H1 (cell line): ENCODE measurements at regions not wholly inside any gene's neighbourhood (a gene's known extent, or its start where the extent isn't known, plus 50 kb on each side); places are given as distances from the start of the nearest gene placed in this dataset.

Experiments used
- CTCF ChIA-PET: fragments of 300-600 bp; sonication (Branson Sonifier 250); formaldehyde crosslinking; loops from one replicate; lab custom pipeline; 2021; ENCODE audit not compliant: partially characterized antibody; lab: Charles Lee
- POLR2A ChIA-PET: fragments of 300-600 bp; sonication (Branson Sonifier 250); formaldehyde crosslinking; loops from one replicate; lab custom pipeline; 2021; ENCODE audit warnings: inconsistent platforms; ENCODE audit not compliant: partially characterized antibody; lab: Charles Lee
- DNase-seq, 2 experiments: peaks; one replicate each; pipeline versions ENCODE4 v3.0.0 to v3.0.0-alpha.2; 2010 to 2022; ENCODE audit warnings: low spot score in 2 of 2, low read depth in 1 of 2, mixed read lengths in 1 of 2
- FAIRE-seq: peaks from 2 replicates; lab custom pipeline; 2011; peaks lifted over from hg19 to GRCh38; lab: Jason Lieb, UNC
- H2AFZ ChIP-seq: 2 replicates; pipeline ENCODE4 v1.8.1; 2012; ENCODE audit warnings: low read length, inconsistent platforms
- H2AK5ac ChIP-seq: 2 replicates; pipeline ENCODE4 v1.6.1; 2013; ENCODE audit warnings: low read depth, low read length
- H2BK120ac ChIP-seq: replicated peaks from 2 replicates; pipeline ENCODE3; 2013; ENCODE audit warnings: low read depth, low read length, inconsistent platforms
- H2BK12ac ChIP-seq: 2 replicates; pipeline ENCODE4 v1.6.1; 2013; ENCODE audit warnings: low read depth, low read length
- H2BK15ac ChIP-seq: 2 replicates; pipeline ENCODE4 v1.6.1; 2013; ENCODE audit warnings: low read length
- H2BK20ac ChIP-seq: 2 replicates; pipeline ENCODE4 v1.6.1; 2013; ENCODE audit warnings: low read length
- H2BK5ac ChIP-seq: 2 replicates; pipeline ENCODE4 v1.6.1; 2013; ENCODE audit warnings: low read depth, low read length
- H3K14ac ChIP-seq: 2 replicates; pipeline ENCODE4 v1.6.1; 2013; ENCODE audit warnings: inconsistent platforms; ENCODE audit not compliant: insufficient read length
- H3K18ac ChIP-seq: 2 replicates; pipeline ENCODE4 v1.6.1; 2013; ENCODE audit warnings: low read length; ENCODE audit errors: extremely low read depth
- H3K23ac ChIP-seq: 2 replicates; pipeline ENCODE4 v1.6.1; 2013; ENCODE audit warnings: inconsistent platforms; ENCODE audit not compliant: insufficient read length
- H3K23me2 ChIP-seq: 2 replicates; pipeline ENCODE4 v1.6.1; 2013; ENCODE audit warnings: low read depth, low read length
- H3K27ac ChIP-seq: 2 replicates; pipeline ENCODE4 v1.6.1; 2011; ENCODE audit warnings: low read depth, low read length, inconsistent platforms
- H3K27me3 ChIP-seq, 4 experiments: replicated peaks in 1 of 4; 1 replicate in 1 of 4; 2 replicates in 3 of 4; pipeline versions ENCODE4 v1.6.1 to v1.8.1; 2011 to 2013; ENCODE audit warnings: low read length in 3 of 4, mild to moderate bottlenecking in 3 of 4, inconsistent platforms in 2 of 4, mixed read lengths in 2 of 4, moderate library complexity in 1 of 4; ENCODE audit not compliant: control insufficient read depth in 3 of 4, insufficient read depth in 3 of 4; ENCODE audit errors: extremely low read depth in 1 of 4
- H3K36me3 ChIP-seq, 4 experiments: 2 replicates each; pipeline versions ENCODE4 v1.6.1 to v1.8.1; 2011 to 2013; ENCODE audit warnings: mild to moderate bottlenecking in 4 of 4, low read length in 3 of 4, moderate library complexity in 2 of 4, control low read depth in 1 of 4, inconsistent platforms in 1 of 4; ENCODE audit not compliant: insufficient read depth in 4 of 4, control insufficient read depth in 2 of 4
- H3K4ac ChIP-seq: replicated peaks from 2 replicates; pipeline ENCODE3; 2013; ENCODE audit warnings: low read length, low read depth, mixed read lengths, inconsistent platforms; ENCODE audit not compliant: insufficient read length
- H3K4me1 ChIP-seq, 4 experiments: replicated peaks in 1 of 4; 1 replicate in 1 of 4; 2 replicates in 3 of 4; pipeline versions ENCODE4 v1.6.1 to v1.8.1; 2011 to 2013; ENCODE audit warnings: low read length in 3 of 4, inconsistent platforms in 2 of 4, mixed read lengths in 1 of 4; ENCODE audit not compliant: insufficient read depth in 4 of 4, control insufficient read depth in 3 of 4
- H3K4me2 ChIP-seq, 2 experiments: 2 replicates each; pipeline versions ENCODE4 v1.6.1 to v1.8.1; 2011 to 2013; ENCODE audit warnings: low read depth in 2 of 2, low read length in 2 of 2, control low read depth in 1 of 2, inconsistent platforms in 1 of 2, mild to moderate bottlenecking in 1 of 2; ENCODE audit not compliant: insufficient read depth in 1 of 2
- H3K4me3 ChIP-seq, 4 experiments: fragments of 200-600, 300-600 bp in 1 of 4; sonication (generic), shearing (Covaris generic), sonication (Bioruptor Twin) in 1 of 4; 2 replicates each; pipeline versions ENCODE4 v1.5.1 to v1.8.1; 2011 to 2016; ENCODE audit warnings: low read length in 4 of 4, low read depth in 3 of 4, control low read depth in 2 of 4, inconsistent platforms in 2 of 4, mild to moderate bottlenecking in 2 of 4, mixed read lengths in 1 of 4, moderate library complexity in 1 of 4; ENCODE audit not compliant: insufficient read depth in 2 of 4; ENCODE audit errors: extremely low read depth in 1 of 4
- H3K56ac ChIP-seq: replicated peaks from 2 replicates; pipeline ENCODE3; 2013; ENCODE audit warnings: low read depth, mild to moderate bottlenecking, mixed read lengths, low read length, inconsistent platforms; ENCODE audit not compliant: insufficient read length
- H3K79me1 ChIP-seq: 2 replicates; pipeline ENCODE4 v1.6.1; 2013; ENCODE audit warnings: low read depth, low read length, control low read depth
- H3K79me2 ChIP-seq, 2 experiments: 2 replicates each; pipeline versions ENCODE4 v1.6.1 to v1.8.1; 2012 to 2013; ENCODE audit warnings: low read length in 2 of 2, mild to moderate bottlenecking in 2 of 2, inconsistent platforms in 1 of 2; ENCODE audit not compliant: insufficient read depth in 2 of 2, control insufficient read depth in 1 of 2
- H3K9ac ChIP-seq, 4 experiments: replicated peaks in 1 of 4; 1 replicate in 1 of 4; 2 replicates in 3 of 4; pipeline versions ENCODE4 v1.6.1 to v1.8.1; 2011 to 2013; ENCODE audit warnings: low read depth in 3 of 4, low read length in 3 of 4, control low read depth in 2 of 4, mild to moderate bottlenecking in 2 of 4, moderate library complexity in 2 of 4, inconsistent platforms in 1 of 4; ENCODE audit errors: extremely low read depth in 1 of 4
- H3K9me3 ChIP-seq, 2 experiments: 2 replicates each; pipeline versions ENCODE4 v1.6.1 to v1.8.1; 2012 to 2013; ENCODE audit warnings: mild to moderate bottlenecking in 2 of 2, moderate library complexity in 2 of 2, control low read depth in 1 of 2, inconsistent platforms in 1 of 2, low read depth in 1 of 2, low read length in 1 of 2, mixed read lengths in 1 of 2; ENCODE audit not compliant: insufficient read depth in 2 of 2
- H4K20me1 ChIP-seq, 2 experiments: replicated peaks in 1 of 2; 2 replicates each; pipeline versions ENCODE3 to v1.8.1; 2011 to 2013; ENCODE audit warnings: inconsistent platforms in 2 of 2, low read length in 2 of 2, mild to moderate bottlenecking in 1 of 2; ENCODE audit not compliant: insufficient read depth in 2 of 2, control insufficient read depth in 1 of 2
- H4K5ac ChIP-seq: 2 replicates; pipeline ENCODE4 v1.6.1; 2013; ENCODE audit warnings: low read length, low read depth, mixed read lengths, inconsistent platforms; ENCODE audit not compliant: insufficient read length
- H4K8ac ChIP-seq: 2 replicates; pipeline ENCODE4 v1.8.0; 2013; ENCODE audit warnings: mild to moderate bottlenecking, moderate library complexity, low read length, inconsistent platforms; ENCODE audit not compliant: insufficient read depth; ENCODE audit errors: extremely low read depth
- H4K91ac ChIP-seq: replicated peaks from 2 replicates; pipeline ENCODE3; 2013; ENCODE audit warnings: low read length, mixed read lengths, inconsistent platforms; ENCODE audit not compliant: insufficient read length
- HDAC6 ChIP-seq: IDR thresholded peaks from one replicate; pipeline ENCODE4 v1.7.1; 2012; ENCODE audit warnings: low read depth, mild to moderate bottlenecking, inconsistent platforms, low read length, moderate library complexity
- TCF12 ChIP-seq: IDR thresholded peaks from 2 replicates; pipeline ENCODE4 v1.6.1; 2011; ENCODE audit warnings: low read depth, mild to moderate bottlenecking, low read length
- WGBS, 2 experiments: shearing (Covaris generic) in 1 of 2; methylation state at CpG; one replicate each; pipeline versions ENCODE4 v1.1.6 to v1.1.7; 2013 to 2015; ENCODE audit warnings: low lambda C conversion rate in 2 of 2, mixed read lengths in 2 of 2, inconsistent platforms in 1 of 2, low coverage in 1 of 2, missing lambda C conversion rate in 1 of 2; ENCODE audit not compliant: insufficient replicate concordance in 2 of 2, insufficient coverage in 1 of 2, insufficient read length in 1 of 2; ENCODE audit errors: extremely low coverage in 1 of 2, missing lambda C conversion rate in 1 of 2; 5-methylcytosine and 5-hydroxymethylcytosine counted together

DNA sequence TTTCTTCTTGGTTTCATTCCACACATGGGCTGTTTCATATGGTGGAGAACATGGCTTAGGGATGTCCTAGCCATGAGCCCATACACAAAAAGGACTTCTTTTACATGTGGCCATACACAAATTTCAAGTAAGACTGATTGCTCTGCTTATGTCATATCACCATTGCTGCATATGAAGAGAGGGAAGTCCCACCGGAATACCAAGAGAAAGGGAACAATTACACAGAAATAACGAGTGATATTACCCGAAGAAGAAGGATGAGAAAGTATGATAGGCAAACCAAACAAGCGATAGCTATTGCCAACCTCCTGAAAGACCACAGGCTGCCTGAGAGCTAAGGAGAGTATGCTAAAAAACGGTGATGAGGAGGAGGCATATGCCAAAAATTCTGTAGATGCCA lies 70.5 kb upstream of the TNFRSF21 start:
- no peak overlapping the region for H2BK12ac ChIP-seq
- H3K56ac ChIP-seq: no peak overlapping the region
- TF ChIP-seq HDAC6 (no peak), TCF12 (no peak)
- H3K14ac ChIP-seq: no peak overlapping the region
- DNase-seq: no peak
- H3K23me2 ChIP-seq: no peaks in the 10 kb centered on the region
- no peaks in the 10 kb centered on the region for H3K9me3 ChIP-seq
- no peak overlapping the region for H2BK120ac ChIP-seq
- no peak overlapping the region for H3K23ac ChIP-seq
- H3K4me3 ChIP-seq: no peak overlapping the region
- no peak overlapping the region for H4K5ac ChIP-seq
- FAIRE-seq: no peak
- no peaks in the 10 kb centered on the region for H4K20me1 ChIP-seq
- no peak overlapping the region for H2BK15ac ChIP-seq
- H3K79me2 ChIP-seq: no peaks in the 10 kb centered on the region
- H2AK5ac ChIP-seq: no peak overlapping the region
- no peak overlapping the region for H4K91ac ChIP-seq
- WGBS, 2 experiments: 91% methylated on average over 5 of the region's 5 CpGs; no CpG with 5 or more reads in 1 of the 2 experiments
- no peak overlapping the region for H3K4ac ChIP-seq
- H3K9ac ChIP-seq: no peak overlapping the region
- H3K27ac ChIP-seq: no peak overlapping the region
- no peak overlapping the region for H3K18ac ChIP-seq
- ChIA-PET POLR2A (no interaction called here), CTCF (interaction anchor here (0.8 kb wide), 1 partner anchor 10 kb away, joined by 3 read pairs; no protein-coding TSS in a partner anchor)
- no peak overlapping the region for H2BK5ac ChIP-seq
- no peaks in the 10 kb centered on the region for H3K36me3 ChIP-seq
- H3K4me2 ChIP-seq: no peak overlapping the region
- no peaks in the 10 kb centered on the region for H3K79me1 ChIP-seq
- no peaks in the 10 kb centered on the region for H3K4me1 ChIP-seq
- no peak overlapping the region for H4K8ac ChIP-seq
- no peak overlapping the region for H2AFZ ChIP-seq
- no peaks in the 10 kb centered on the region for H3K27me3 ChIP-seq
- H2BK20ac ChIP-seq: no peak overlapping the region
